BLaER1 (cell line): ENCODE measurements at regions not wholly inside any gene's neighbourhood (a gene's known extent, or its start where the extent isn't known, plus 50 kb on each side); places are given as distances from the start of the nearest gene placed in this dataset.
"Not testable (repeated sequence)": the region's sequence is repeated elsewhere in the genome, so short reads cannot be mapped to it uniquely, and the experiment has no call there.

Experiments
- H3K27ac ChIP-seq: shearing (Covaris generic); formaldehyde crosslinking; 2 replicates; pipeline ENCODE4 v1.8.1; 2022
- H3K27me3 ChIP-seq: shearing (Covaris generic); formaldehyde crosslinking; 2 replicates; pipeline ENCODE4 v1.8.1; 2022
- H3K36me3 ChIP-seq: shearing (Covaris generic); formaldehyde crosslinking; 2 replicates; pipeline ENCODE4 v1.8.1; 2022
- H3K4me1 ChIP-seq: shearing (Covaris generic); formaldehyde crosslinking; 2 replicates; pipeline ENCODE4 v1.8.1; 2022
- H3K4me2 ChIP-seq: shearing (Covaris generic); formaldehyde crosslinking; 2 replicates; pipeline ENCODE4 v1.8.1; 2022
- H3K4me3 ChIP-seq: shearing (Covaris generic); formaldehyde crosslinking; 2 replicates; pipeline ENCODE4 v1.8.1; 2022
- H3K9ac ChIP-seq: shearing (Covaris generic); formaldehyde crosslinking; 2 replicates; pipeline ENCODE4 v1.8.1; 2022
- H3K9me3 ChIP-seq: shearing (Covaris generic); formaldehyde crosslinking; 2 replicates; pipeline ENCODE4 v1.8.1; 2022
- H4K20me1 ChIP-seq: shearing (Covaris generic); formaldehyde crosslinking; 2 replicates; pipeline ENCODE4 v1.8.1; 2022
- Cebpa-rat ChIP-seq: shearing (Covaris generic); IDR thresholded peaks from 2 replicates; pipeline ENCODE4 v1.8.1; 2022

DNA sequence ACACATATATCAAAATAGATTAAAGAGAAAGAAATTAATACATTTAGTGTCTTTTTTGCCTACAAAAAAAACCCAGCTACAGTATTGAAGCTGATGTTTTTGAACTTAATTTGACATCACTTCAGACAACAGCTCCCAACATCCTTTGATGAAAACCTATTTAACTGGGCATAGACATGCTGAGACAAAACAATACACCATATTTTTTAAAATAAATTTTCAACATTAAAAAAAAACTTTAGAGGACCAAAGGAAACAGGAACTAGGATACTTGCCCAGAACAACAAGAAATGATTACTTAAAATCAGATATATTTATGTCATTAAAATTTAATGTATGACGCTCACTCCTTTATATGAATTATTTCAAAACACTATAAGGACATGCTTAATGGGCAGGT, 178.1 kb downstream of the MREG start:
- no peak overlapping the region for H3K4me3 ChIP-seq
- no peaks in the 10 kb centered on the region for H3K36me3 ChIP-seq
- H3K4me2 ChIP-seq, result no peak overlapping the region
- TF ChIP-seq Cebpa-rat, result no peak
- no peak overlapping the region for H3K27ac ChIP-seq
- no peaks in the 10 kb centered on the region for H4K20me1 ChIP-seq
- no peaks in the 10 kb centered on the region for H3K4me1 ChIP-seq
- H3K9ac ChIP-seq, result no peak overlapping the region
- no peaks in the 10 kb centered on the region for H3K27me3 ChIP-seq
- H3K9me3 ChIP-seq, result no peaks in the 10 kb centered on the region

DNA sequence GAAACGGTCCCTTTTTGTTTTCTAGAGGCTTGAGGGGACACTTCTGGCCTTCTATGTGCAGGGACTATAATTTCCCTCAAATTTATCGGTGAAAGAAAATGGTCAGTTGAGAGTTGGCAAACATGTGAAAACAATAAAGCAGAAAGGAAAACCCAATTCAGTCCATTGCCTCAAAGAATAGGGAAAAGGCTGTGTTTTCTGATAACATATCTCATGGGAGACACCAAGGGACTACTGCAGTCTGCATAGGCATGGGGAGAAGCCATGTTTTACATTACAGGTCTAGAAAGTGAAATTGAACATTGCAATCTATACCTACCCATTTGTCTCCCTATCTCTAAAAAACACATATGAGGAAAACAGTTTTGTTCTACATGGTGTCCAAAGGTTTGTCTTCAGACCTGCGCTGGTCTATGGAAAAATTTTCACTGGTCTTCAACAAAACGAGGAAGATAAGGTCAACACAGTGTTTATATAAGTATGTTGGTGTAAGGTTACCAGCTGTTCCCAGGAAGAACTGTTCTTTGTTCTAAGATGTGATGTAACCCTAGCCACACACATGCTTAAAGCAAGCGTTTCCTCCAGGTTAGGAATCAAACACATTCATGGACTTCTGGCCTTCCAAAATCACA, 179.7 kb downstream of the MREG start:
- Histone ChIP-seq H3K27ac (no peak overlapping the region), H3K4me1 (no peaks in the 10 kb centered on the region), H3K4me2 (no peak overlapping the region), H3K9ac (no peak overlapping the region), H3K4me3 (no peak overlapping the region), H3K27me3 (no peaks in the 10 kb centered on the region), H4K20me1 (no peaks in the 10 kb centered on the region), H3K36me3 (no peaks in the 10 kb centered on the region), H3K9me3 (no peaks in the 10 kb centered on the region)
- no peak for TF ChIP-seq Cebpa-rat

DNA sequence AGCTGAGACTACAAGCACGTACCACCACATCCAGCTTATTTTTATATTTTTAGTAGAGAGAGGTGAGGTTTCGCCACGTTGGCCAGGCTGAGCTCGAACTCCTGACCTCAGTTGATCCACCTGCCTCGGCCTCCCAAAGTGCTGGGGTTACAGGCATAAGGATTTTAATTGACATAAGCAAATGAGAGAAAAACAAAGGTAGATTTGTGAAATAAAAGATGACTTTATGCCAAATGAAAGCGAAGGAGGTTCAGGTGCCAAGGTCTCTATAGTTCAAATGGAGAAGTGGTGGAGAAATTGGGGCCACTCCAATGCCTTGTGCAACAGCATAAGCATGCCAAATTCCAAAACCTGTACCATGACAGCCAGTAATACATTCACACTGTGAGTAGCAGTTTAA, 180.6 kb downstream of the MREG start:
- no peak for TF ChIP-seq Cebpa-rat
- no peaks in the 10 kb centered on the region for H3K36me3 ChIP-seq
- H3K27me3 ChIP-seq, result no peaks in the 10 kb centered on the region
- no peak overlapping the region for H3K9ac ChIP-seq
- no peaks in the 10 kb centered on the region for H4K20me1 ChIP-seq
- no peak overlapping the region for H3K4me3 ChIP-seq
- no peak overlapping the region for H3K4me2 ChIP-seq
- no peaks in the 10 kb centered on the region for H3K9me3 ChIP-seq
- H3K27ac ChIP-seq, result no peak overlapping the region
- no peaks in the 10 kb centered on the region for H3K4me1 ChIP-seq

DNA sequence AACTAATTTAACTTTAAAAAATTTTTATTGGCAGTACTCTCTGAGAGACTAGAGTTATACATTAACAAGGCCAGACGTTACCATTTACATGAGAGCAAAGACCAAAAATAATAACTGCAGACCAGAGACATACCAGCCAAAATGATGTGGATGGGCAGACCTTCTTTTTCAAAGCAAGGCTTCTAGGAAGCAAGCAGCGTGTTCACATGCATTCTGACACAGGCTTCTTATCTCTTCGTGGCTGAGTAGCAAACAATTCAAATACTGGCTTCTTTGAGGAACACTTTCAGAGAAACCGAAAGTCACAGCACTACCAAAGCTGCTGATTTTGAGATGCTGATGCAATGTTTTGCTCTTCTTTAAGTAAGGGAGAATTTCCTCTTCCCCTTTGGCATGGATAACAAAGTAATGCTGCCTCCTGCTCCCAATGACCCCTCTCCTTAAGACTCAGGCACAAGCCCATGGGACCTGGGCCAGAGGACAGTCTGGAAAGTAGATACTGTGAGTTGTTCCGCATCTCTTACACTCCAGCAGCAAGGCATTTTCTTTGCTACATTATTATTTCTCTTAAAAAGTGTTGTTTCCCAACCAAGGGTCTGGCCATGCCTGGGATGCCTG, 181.9 kb downstream of the MREG start:
- H3K4me2 ChIP-seq, result no peak overlapping the region

DNA sequence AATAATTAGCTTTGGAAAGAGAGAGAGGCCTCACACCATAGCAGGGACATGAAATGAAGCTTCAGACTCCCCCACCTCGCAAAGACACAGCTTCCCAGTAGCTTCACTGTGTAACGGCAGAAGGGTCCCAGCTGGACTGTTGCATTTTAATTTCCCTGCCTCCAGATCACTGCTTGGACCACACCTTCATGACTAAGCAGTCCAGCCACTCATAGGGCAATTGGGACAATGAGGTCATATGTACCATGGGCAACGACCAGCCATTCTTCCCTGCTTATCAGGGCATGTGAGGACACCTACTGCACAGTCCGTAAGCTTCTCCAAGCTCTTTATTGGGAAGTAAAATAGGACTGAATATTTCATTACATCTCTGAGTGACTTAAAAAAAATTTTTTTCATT, 183.0 kb downstream of the MREG start:
- Histone ChIP-seq H3K36me3 (no peaks in the 10 kb centered on the region), H3K9ac (no peak overlapping the region), H3K27me3 (no peaks in the 10 kb centered on the region), H3K4me2 (no peak overlapping the region), H3K4me1 (no peaks in the 10 kb centered on the region), H3K27ac (no peak overlapping the region), H3K9me3 (no peaks in the 10 kb centered on the region), H3K4me3 (no peak overlapping the region), H4K20me1 (no peaks in the 10 kb centered on the region)
- TF ChIP-seq Cebpa-rat, result no peak

More for the DNA sequence above, 181.9 kb downstream of the MREG start:
- Histone ChIP-seq H4K20me1 (no peaks in the 10 kb centered on the region), H3K4me1 (no peaks in the 10 kb centered on the region), H3K36me3 (no peaks in the 10 kb centered on the region), H3K27me3 (no peaks in the 10 kb centered on the region), H3K27ac (no peak overlapping the region), H3K9ac (no peak overlapping the region), H3K9me3 (no peaks in the 10 kb centered on the region), H3K4me3 (no peak overlapping the region)
- no peak for TF ChIP-seq Cebpa-rat

DNA sequence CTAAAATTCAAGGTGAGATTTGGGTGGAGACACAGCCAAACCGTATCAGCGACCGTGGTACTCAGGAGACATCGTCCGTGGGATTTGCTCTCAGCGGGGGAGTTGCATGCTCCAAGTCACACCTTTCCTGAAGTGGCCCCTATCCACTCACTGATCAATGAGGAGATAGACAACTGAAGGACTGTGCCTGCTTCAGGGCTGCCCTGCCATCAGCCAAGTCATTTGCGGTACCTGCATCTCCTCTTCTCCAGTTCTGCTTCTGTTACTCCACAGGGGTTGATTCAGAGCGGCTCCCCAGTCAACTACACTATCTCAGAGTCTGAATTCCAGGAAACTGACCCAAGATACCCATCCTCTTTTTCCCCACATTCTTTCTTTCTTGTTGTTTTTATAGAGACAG, 184.1 kb downstream of the MREG start:
- H3K27ac ChIP-seq, result no peak overlapping the region

DNA sequence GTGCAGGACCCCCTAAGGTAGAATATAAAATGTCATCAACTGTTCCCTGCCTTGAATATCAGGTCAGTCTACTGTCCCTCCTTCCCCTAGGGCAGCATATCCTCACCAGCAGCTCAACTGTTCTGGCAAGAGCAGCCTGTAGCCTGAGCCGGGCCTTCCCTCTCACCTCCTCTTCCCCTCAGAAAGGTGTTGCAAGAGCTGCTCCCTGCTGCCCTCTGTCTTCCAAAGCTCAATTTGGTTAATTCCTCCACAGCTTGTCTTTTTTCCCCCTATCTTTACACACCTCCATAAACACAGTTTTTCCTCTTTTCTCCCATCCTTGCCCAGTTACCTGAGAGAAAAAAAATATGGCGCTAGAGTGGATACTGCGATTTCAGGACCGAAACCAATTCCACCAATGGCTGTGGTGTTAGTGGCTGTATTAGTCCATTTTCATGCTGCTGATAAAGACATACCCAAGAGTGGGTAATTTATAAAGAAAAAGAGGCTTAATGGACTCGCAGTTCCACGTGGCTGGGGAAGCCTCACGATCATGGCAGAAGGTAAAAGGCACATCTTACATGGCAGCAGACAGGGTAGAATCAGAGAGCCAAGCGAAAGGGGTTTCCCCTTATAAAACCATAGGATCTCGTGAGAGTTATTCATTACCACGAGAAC, 184.7 kb downstream of the MREG start:
- Histone ChIP-seq H4K20me1 (no peaks in the 10 kb centered on the region), H3K4me3 (no peak overlapping the region), H3K27me3 (no peaks in the 10 kb centered on the region), H3K4me2 (no peak overlapping the region), H3K9ac (no peak overlapping the region), H3K4me1 (no peaks in the 10 kb centered on the region), H3K9me3 (0 out of 2 replicates have a peak, but pooled peaks cover 6% of the 10 kb centered on the region), H3K27ac (no peak overlapping the region), H3K36me3 (no peaks in the 10 kb centered on the region)
- no peak for TF ChIP-seq Cebpa-rat

More for the DNA sequence above, 184.1 kb downstream of the MREG start:
- H3K4me2 ChIP-seq, result no peak overlapping the region
- 0 out of 2 replicates have a peak, but pooled peaks cover 1% of the 10 kb centered on the region for H3K9me3 ChIP-seq
- no peaks in the 10 kb centered on the region for H3K27me3 ChIP-seq
- H3K4me3 ChIP-seq, result no peak overlapping the region
- TF ChIP-seq Cebpa-rat, result no peak
- H3K4me1 ChIP-seq, result no peaks in the 10 kb centered on the region
- H4K20me1 ChIP-seq, result no peaks in the 10 kb centered on the region
- no peak overlapping the region for H3K9ac ChIP-seq
- H3K36me3 ChIP-seq, result no peaks in the 10 kb centered on the region

DNA sequence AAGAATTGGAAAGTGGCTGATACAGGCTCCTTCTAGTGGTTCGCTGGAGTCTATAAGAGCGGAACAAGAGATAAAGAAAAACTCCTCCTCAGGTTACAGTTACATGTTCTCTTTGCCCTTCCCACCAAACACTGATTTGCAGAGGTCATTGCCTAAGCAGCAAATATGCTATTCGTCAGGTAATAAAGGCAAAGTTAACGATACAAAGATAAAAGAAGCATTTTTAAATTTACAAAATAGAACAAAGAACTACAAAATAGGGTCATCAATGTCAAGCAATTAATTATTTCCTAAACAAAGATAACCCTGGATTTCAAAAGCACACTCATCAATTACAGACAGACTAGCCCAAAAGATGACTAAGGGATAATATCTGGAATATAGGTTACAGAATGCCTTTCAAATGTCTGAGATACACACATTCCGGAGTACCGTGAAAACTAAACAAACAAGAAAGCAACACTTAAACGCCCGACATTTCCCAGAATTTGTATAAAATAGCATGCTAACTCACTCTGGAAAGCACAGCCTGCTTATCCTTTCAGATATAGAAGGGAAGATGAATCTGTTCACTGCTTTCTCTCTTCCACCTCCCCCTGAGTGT, 186.4 kb downstream of the MREG start:
- Histone ChIP-seq H3K27me3 (no peaks in the 10 kb centered on the region), H3K9ac (no peak overlapping the region), H3K27ac (no peak overlapping the region), H3K4me2 (no peak overlapping the region), H3K36me3 (no peaks in the 10 kb centered on the region), H3K4me1 (no peaks in the 10 kb centered on the region), H3K4me3 (no peak overlapping the region), H3K9me3 (0 out of 2 replicates have a peak, but pooled peaks cover 6% of the 10 kb centered on the region), H4K20me1 (no peaks in the 10 kb centered on the region)
- TF ChIP-seq Cebpa-rat, result no peak

DNA sequence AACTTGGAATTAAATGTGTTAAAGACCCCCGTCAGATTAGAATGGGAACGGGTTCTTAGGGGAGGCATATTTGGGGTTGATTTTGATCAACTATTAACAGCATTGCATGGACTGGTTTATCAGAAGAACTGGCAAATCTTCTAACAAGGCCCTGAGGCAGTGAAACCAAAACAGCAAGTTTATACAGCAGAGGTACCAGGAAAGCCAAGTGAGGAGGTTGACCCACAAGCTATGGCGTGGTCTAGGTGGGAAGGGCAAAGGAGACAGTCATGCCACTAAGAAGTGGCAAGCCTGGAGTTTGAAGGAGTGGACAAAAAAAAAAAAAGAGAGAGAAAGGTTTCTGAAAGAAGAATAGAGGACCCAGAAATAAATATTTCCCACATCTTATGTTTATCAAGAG, 187.0 kb downstream of the MREG start:
- H3K9ac ChIP-seq, result no peak overlapping the region
- no peak overlapping the region for H3K4me3 ChIP-seq

DNA sequence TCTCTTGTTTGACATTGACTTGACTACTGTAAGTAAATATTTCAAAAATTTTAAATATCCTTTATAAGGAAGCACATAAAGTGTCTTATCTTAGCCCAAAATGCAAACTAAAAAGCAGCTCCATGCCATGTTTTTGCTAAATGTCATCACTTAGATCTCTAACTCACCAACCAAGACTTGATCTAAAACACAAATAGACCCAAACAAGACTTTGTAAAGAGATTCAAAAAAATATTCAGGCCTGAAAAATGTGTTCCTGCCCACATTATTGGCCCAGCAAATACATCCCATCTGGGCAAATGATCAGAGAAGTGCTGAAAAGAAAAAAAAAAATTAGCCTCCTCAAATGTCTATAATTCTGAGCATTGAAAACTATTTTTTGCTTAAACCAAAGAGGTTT, 187.6 kb downstream of the MREG start:
- H3K4me1 ChIP-seq, result no peaks in the 10 kb centered on the region
- H3K27ac ChIP-seq, result no peak overlapping the region
- 0 out of 2 replicates have a peak, but pooled peaks cover 13% of the 10 kb centered on the region for H3K9me3 ChIP-seq
- no peak for TF ChIP-seq Cebpa-rat
- H3K9ac ChIP-seq, result no peak overlapping the region
- H3K4me3 ChIP-seq, result no peak overlapping the region
- H3K4me2 ChIP-seq, result no peak overlapping the region
- H3K27me3 ChIP-seq, result no peaks in the 10 kb centered on the region
- no peaks in the 10 kb centered on the region for H4K20me1 ChIP-seq
- H3K36me3 ChIP-seq, result no peaks in the 10 kb centered on the region

More for the DNA sequence above, 187.0 kb downstream of the MREG start:
- no peaks in the 10 kb centered on the region for H3K27me3 ChIP-seq
- no peak overlapping the region for H3K27ac ChIP-seq
- no peaks in the 10 kb centered on the region for H3K4me1 ChIP-seq
- H4K20me1 ChIP-seq, result no peaks in the 10 kb centered on the region
- no peak for TF ChIP-seq Cebpa-rat
- no peaks in the 10 kb centered on the region for H3K36me3 ChIP-seq
- 0 out of 2 replicates have a peak, but pooled peaks cover 9% of the 10 kb centered on the region for H3K9me3 ChIP-seq
- no peak overlapping the region for H3K4me2 ChIP-seq

DNA sequence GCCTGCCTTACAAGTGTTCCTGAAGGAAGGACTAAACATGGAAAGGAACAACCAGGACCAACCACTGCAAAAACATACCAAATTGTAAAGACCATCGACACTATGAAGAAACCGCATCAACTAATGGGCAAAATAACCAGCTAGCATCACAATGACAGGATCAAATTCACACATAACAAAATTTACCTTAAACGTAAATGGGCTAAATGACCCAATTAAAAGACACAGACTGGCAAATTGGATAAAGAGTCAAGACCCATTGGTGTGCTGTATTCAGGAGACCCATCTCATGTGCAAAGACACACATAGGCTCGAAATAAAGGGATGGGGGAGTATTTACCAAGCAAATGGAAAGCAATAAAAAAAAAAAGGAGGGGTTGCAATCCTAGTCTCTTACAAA, 192.1 kb downstream of the MREG start:
- H3K4me1 ChIP-seq, H3K27ac ChIP-seq, H3K4me2 ChIP-seq, H4K20me1 ChIP-seq, H3K9ac ChIP-seq, H3K4me3 ChIP-seq, H3K36me3 ChIP-seq, H3K27me3 ChIP-seq: not testable (repeated sequence)
- H3K9me3 ChIP-seq, result peaks cover 24% of the 10 kb centered on the region

DNA sequence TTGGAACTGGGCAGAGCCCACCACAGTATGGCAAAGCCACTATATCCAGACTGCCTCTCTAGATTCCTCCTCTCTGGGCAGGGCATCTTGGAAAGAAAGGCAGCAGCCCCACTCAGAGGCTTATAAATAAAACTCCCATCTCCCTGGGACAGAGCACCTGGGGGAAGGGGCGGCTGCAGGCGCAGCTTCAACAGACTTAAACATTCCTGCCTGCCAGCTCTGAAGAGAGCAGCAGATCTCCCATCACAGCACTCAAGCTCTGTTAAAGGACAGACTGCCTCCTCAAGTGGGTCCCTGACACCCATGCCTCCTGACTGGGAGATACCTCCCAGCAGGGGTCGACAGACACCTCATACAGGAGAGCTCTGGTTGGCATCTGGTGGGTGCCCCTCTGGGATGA, 193.6 kb downstream of the MREG start:
- H3K9ac ChIP-seq, H3K4me3 ChIP-seq, H3K36me3 ChIP-seq, H3K27ac ChIP-seq, H4K20me1 ChIP-seq, H3K4me2 ChIP-seq, H3K27me3 ChIP-seq, H3K4me1 ChIP-seq: not testable (repeated sequence)
- peaks cover 24% of the 10 kb centered on the region for H3K9me3 ChIP-seq
